ENCODE measurements at regions not wholly inside any gene's neighbourhood (a gene's known extent, or its start where the extent isn't known, plus 50 kb on each side); places are given as distances from the start of the nearest gene placed in this dataset.
"Not testable (repeated sequence)": the region's sequence is repeated elsewhere in the genome, so short reads cannot be mapped to it uniquely, and the experiment has no call there.

GRCh38 chr14:34085695-34086094 lies 134.8 kb upstream of the EGLN3 start:
- TF ChIP-seq CTCF (IDR thresholded peaks at IDR 0.05; ENCODE audit: extremely low read depth, insufficient read depth, missing control alignments) = no peak
- in situ Hi-C loops (cut with MboI; ENCODE audit: low pct_unique_long_range_greater_than_20kb, low sequenced_read_pairs, unreplicated experiment) = loop anchor here (25.0 kb wide), 1 partner anchor 248 kb away; no protein-coding TSS in a partner anchor
- no peak for DNase-seq (ENCODE audit: low spot score)

- in situ Hi-C loops (cut with MboI; ENCODE audit: low pct_unique_long_range_greater_than_20kb, low sequenced_read_pairs, unreplicated experiment) = loop anchor here (25.0 kb wide), 1 partner anchor 244 kb away; no protein-coding TSS in a partner anchor
- TF ChIP-seq CTCF (IDR thresholded peaks at IDR 0.05; ENCODE audit: extremely low read depth, insufficient read depth, missing control alignments) = no peak
- DNase-seq (ENCODE audit: low spot score) = no peak
Observed at GRCh38 chr14:34081576-34082136, 130.8 kb upstream of the EGLN3 start.

DNA sequence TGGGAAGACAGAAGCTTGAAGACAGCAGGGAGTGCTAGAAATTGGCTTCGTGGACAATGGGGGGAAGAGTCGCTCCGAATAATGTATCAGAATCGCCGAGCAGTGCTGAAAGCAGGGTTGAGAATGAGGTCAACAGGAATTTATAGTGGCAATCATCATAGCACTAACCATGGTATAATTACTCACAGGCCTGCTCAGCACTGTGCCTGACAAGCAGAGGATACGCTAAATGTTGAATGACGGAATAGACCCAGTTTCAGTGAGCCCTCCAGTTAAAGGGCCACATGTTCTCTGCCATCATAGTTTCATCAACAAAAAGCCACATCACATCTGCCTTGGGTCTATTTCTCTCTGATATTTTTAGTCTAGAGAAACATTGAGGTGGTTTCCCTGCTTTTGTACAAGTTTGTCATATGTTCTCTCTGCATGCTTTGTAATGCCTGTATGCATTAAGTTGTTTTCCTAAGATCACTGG lies 130.3 kb upstream of the EGLN3 start:
- DNase-seq (ENCODE audit: low spot score) = no peak
- no peak for TF ChIP-seq CTCF (IDR thresholded peaks at IDR 0.05; ENCODE audit: extremely low read depth, insufficient read depth, missing control alignments)
- in situ Hi-C loops (cut with MboI; ENCODE audit: low pct_unique_long_range_greater_than_20kb, low sequenced_read_pairs, unreplicated experiment) = loop anchor here (25.0 kb wide), 1 partner anchor 244 kb away; no protein-coding TSS in a partner anchor

DNA sequence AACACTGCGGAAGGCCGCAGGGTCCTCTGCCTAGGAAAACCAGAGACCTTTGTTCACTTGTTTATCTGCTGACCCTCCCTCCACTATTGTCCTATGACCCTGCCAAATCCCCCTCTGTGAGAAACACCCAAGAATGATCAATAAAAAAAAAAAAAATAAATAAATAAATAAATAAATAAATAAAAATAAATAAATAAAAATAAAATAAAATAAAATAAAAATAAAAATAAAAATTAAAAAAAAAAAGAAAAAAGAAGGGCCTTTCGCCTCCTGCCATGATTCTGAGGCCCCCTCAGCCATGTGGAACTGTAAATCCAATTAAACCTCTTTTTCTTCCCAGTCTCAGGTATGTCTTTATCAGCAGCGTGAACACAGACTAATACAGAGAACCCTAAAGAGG lies 128.8 kb upstream of the EGLN3 start:
- DNase-seq (ENCODE audit: low spot score) = not testable (repeated sequence)
- in situ Hi-C loops (cut with MboI; ENCODE audit: low pct_unique_long_range_greater_than_20kb, low sequenced_read_pairs, unreplicated experiment) = loop anchor here (25.0 kb wide), 1 partner anchor 242 kb away; no protein-coding TSS in a partner anchor

DNA sequence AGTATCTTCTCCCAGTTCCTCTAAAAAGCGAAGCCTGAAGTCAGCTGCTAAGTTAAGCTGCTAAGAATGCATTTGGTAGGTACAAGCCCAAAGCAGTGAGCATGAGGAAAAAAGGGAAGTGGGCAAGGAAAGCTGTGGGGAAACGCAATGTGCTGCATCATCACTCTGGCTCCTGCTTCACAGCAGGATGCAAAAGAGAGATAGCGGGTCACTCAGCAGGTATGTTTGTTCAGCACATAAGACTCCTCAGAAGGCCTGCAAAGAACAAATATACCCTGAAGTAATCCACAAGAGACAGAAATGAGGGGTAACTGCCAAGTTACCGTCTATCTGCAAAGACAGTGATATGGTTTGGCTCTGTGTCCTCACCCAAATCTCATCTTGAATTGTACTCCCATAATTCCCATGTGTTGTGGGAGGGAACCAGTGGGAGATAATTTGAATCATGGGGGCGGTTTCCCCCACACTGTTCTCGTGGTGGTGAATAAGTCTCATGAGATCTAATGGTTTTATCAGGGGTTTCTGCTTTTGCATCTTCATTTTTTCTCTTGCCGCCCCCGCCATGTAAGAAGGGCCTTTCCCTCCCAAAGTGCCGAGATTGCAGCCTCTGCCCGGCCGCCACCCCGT lies 127.4 kb upstream of the EGLN3 start:
- no peak for DNase-seq (ENCODE audit: low spot score)
- in situ Hi-C loops (cut with MboI; ENCODE audit: low pct_unique_long_range_greater_than_20kb, low sequenced_read_pairs, unreplicated experiment) = loop anchor here (25.0 kb wide), 1 partner anchor 241 kb away; no protein-coding TSS in a partner anchor
- TF ChIP-seq CTCF (IDR thresholded peaks at IDR 0.05; ENCODE audit: extremely low read depth, insufficient read depth, missing control alignments) = no peak

DNA sequence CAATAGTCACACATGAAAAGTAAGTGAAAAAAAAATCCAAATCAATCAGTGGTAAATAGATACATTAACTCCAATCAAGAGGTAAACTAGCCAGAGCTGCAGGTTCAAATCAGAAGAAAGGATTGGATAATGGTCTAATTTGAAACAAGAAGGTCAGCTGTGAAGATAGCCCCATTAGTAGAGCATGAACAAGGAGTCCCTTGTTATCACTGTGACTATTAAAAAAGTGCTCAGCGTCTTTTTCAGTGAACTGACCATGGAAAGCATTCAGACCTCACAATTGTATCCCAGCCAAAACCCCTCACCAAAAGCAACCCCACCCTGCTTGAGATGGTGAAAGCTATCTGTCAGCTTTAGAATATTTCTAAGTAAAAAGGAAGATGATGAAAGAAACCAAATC lies 125.0 kb upstream of the EGLN3 start:
- in situ Hi-C loops (cut with MboI; ENCODE audit: low pct_unique_long_range_greater_than_20kb, low sequenced_read_pairs, unreplicated experiment) = loop anchor here (25.0 kb wide), 1 partner anchor 239 kb away; no protein-coding TSS in a partner anchor
- DNase-seq (ENCODE audit: low spot score) = no peak
- TF ChIP-seq CTCF (IDR thresholded peaks at IDR 0.05; ENCODE audit: extremely low read depth, insufficient read depth, missing control alignments) = no peak
